ENCODE measurements at regions not wholly inside any gene's neighbourhood (a gene's known extent, or its start where the extent isn't known, plus 50 kb on each side); places are given as distances from the start of the nearest gene placed in this dataset.
"Not testable (repeated sequence)": the region's sequence is repeated elsewhere in the genome, so short reads cannot be mapped to it uniquely, and the experiment has no call there.

DNA sequence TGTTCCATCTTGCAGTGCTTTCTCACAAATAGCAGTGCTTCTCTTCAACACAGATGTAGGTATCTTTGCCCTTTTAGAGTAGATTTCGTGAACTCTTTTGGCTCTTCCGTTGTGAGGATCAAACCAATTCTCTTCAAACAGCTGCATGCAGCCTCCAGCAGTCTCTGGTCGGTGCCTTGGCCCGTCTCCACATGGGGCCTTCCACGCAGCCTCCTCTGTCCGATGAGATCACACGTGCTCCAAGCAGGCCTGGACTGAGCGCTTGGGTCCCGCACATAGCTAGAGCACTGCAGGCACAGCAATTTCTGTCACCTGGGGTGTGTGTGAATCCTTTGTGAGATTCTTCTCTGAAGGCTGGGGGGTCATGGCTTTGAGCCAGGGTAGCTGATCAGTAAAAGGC lies 82.8 kb upstream of the KCNE2 start:
- WGBS: 67% methylated on average over 9 of the region's 9 CpGs
- DNase-seq (ENCODE audit: low spot score in 2 of 2): no peak
- peaks cover 16% of the 10 kb centered on the region for H3K4me1 ChIP-seq

DNA sequence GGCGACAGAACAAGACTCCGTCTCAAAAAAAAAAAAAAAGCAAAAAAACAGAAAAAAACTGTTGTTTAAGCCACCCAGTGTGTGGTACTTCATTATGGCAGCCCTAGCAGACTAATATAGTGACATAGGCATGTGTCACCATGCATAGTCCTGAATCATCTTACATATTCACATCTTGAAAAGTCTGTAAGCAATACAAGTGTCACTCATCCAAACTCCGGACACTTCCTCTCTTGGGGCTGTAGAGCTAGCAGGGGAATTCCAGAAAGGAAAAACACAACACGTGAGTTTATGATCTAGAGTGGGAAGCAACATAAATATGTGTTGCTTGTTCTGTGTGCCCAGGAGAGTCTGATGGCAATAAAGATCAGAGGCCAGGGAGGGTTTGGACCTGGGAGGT lies 81.6 kb upstream of the KCNE2 start:
- Histone ChIP-seq H3K27me3 (no peaks in the 10 kb centered on the region), H3K27ac (no peak overlapping the region), H3K4me1 (peaks cover 16% of the 10 kb centered on the region), H3K36me3 (no peaks in the 10 kb centered on the region), H3K4me3 (no peak overlapping the region), H3K9me3 (no peaks in the 10 kb centered on the region)
- TF ChIP-seq, protein P1, sequence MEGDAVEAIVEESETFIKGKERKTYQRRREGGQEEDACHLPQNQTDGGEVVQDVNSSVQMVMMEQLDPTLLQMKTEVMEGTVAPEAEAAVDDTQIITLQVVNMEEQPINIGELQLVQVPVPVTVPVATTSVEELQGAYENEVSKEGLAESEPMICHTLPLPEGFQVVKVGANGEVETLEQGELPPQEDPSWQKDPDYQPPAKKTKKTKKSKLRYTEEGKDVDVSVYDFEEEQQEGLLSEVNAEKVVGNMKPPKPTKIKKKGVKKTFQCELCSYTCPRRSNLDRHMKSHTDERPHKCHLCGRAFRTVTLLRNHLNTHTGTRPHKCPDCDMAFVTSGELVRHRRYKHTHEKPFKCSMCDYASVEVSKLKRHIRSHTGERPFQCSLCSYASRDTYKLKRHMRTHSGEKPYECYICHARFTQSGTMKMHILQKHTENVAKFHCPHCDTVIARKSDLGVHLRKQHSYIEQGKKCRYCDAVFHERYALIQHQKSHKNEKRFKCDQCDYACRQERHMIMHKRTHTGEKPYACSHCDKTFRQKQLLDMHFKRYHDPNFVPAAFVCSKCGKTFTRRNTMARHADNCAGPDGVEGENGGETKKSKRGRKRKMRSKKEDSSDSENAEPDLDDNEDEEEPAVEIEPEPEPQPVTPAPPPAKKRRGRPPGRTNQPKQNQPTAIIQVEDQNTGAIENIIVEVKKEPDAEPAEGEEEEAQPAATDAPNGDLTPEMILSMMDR (IDR thresholded peaks at IDR 0.05): no peak
- no peak for TF ChIP-seq POLR2A (IDR thresholded peaks at IDR 0.05)
- no peak for TF ChIP-seq POLR2AphosphoS5 (IDR thresholded peaks at IDR 0.05)
- no peak for TF ChIP-seq EP300 (IDR thresholded peaks at IDR 0.05)
- WGBS: 68% methylated on average over 4 of the region's 4 CpGs
- DNase-seq (ENCODE audit: low spot score in 2 of 2): no peak

More for the DNA sequence above, 82.8 kb upstream of the KCNE2 start:
- Histone ChIP-seq H3K27ac (no peak overlapping the region), H3K9me3 (no peaks in the 10 kb centered on the region), H3K4me3 (no peak overlapping the region), H3K36me3 (no peaks in the 10 kb centered on the region), H3K27me3 (no peaks in the 10 kb centered on the region)
- TF ChIP-seq POLR2AphosphoS5 (IDR thresholded peaks at IDR 0.05) (no peak), POLR2A (IDR thresholded peaks at IDR 0.05) (no peak), EP300 (IDR thresholded peaks at IDR 0.05) (no peak)
- TF ChIP-seq, protein P1 (IDR thresholded peaks at IDR 0.05): no peak

DNA sequence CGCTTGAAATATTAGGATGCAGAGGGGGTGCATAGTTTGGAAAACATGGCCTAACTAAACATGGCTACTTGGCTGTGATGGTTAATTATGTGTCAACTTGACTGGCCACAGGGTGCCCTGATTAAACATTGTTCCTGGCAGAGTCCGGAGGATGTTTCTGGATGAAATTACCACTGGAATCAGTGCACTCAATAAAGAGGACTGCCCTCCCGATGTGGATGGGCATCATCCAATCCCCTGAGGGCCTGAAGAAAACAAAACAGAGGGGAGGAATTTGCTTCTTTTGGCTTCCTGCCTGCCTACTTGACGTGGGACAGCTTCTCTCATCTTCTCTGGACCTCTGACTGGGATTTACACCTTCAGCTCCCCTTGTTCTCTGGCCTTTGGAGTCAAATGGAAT lies 79.1 kb upstream of the KCNE2 start:
- Histone ChIP-seq H3K4me1 (peaks cover 16% of the 10 kb centered on the region), H3K9me3 (peaks cover 8% of the 10 kb centered on the region), H3K27ac (no peak overlapping the region), H3K36me3 (no peaks in the 10 kb centered on the region), H3K27me3 (no peaks in the 10 kb centered on the region), H3K4me3 (no peak overlapping the region)
- 65% methylated on average over 4 of the region's 4 CpGs for WGBS
- DNase-seq (ENCODE audit: low spot score in 2 of 2): no peak
- TF ChIP-seq, protein P1 (IDR thresholded peaks at IDR 0.05): no peak
- no peak for TF ChIP-seq POLR2AphosphoS5 (IDR thresholded peaks at IDR 0.05)
- TF ChIP-seq POLR2A (IDR thresholded peaks at IDR 0.05): no peak
- TF ChIP-seq EP300 (IDR thresholded peaks at IDR 0.05): no peak

DNA sequence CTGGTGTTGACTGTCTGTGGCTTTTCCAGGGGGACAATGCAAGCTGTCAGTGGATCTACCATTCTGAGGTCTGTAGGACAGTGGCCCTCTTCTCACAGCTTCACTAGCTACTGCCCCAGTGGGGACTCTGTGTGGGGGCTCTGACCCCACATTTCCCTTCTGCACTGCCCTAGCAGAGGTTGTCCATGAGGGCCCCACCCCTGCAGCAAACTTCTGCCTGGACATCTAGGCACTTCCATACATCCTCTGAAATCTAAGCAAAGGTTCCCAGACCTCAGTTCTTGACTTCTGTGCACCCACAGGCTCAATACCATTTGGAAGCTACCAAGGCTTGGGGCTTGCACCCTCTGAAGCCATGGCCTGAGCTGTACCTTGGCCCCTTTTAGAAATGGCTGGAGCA lies 75.8 kb upstream of the KCNE2 start:
- not testable (repeated sequence) for H3K4me3 ChIP-seq; H3K4me1 ChIP-seq; DNase-seq (ENCODE audit: low spot score in 2 of 2); H3K9me3 ChIP-seq; H3K36me3 ChIP-seq; H3K27me3 ChIP-seq; H3K27ac ChIP-seq

DNA sequence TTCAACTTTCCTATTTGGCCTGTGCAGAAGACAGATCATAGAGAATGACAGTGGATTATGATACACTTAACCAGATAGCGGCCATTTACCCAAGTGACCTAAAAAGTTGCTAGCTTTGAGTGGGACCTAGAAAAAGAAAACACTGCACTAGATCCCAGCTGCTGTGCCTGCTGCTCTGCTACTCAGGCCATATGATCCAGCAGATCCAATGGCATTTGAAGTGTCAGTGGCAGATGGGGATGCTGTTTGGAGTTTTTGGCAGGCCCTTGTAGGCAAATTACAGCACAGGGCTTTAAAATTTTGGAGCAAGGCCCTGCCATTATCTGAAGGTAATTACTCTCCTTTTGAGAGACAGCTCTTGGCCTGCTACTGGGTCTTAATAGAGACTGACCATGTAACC lies 74.0 kb upstream of the KCNE2 start:
- H3K27ac ChIP-seq: no peak overlapping the region
- peaks cover 8% of the 10 kb centered on the region for H3K9me3 ChIP-seq
- no peak for DNase-seq (ENCODE audit: low spot score in 2 of 2)
- no peaks in the 10 kb centered on the region for H3K27me3 ChIP-seq
- TF ChIP-seq POLR2A (IDR thresholded peaks at IDR 0.05): no peak
- no peak for TF ChIP-seq POLR2AphosphoS5 (IDR thresholded peaks at IDR 0.05)
- TF ChIP-seq, protein P1 (IDR thresholded peaks at IDR 0.05): no peak
- no peak for TF ChIP-seq EP300 (IDR thresholded peaks at IDR 0.05)
- no peaks in the 10 kb centered on the region for H3K4me1 ChIP-seq
- H3K4me3 ChIP-seq: no peak overlapping the region
- 73% methylated on average over 1 of the region's 1 CpG for WGBS
- no peaks in the 10 kb centered on the region for H3K36me3 ChIP-seq

DNA sequence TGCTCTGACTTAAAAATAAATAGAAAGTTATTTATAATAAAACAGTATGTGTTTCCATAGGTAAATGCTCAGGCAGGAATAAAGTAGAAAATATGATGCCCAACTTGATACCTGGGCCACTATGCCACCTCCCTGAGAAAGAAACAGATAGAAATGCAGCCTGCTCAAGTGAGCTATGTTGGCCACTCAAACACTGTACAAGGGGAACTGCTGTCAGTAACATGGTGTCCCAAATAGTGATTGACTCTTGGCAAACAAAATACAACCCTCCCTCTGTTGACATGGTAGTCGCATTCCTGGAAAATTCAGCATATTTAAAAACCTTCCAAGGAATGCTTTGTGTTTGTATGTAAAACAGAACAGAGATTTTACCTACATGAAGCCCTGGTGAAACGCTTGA lies 66.9 kb upstream of the KCNE2 start:
- Histone ChIP-seq H3K27me3 (no peaks in the 10 kb centered on the region), H3K27ac (no peak overlapping the region), H3K4me1 (no peaks in the 10 kb centered on the region), H3K4me3 (no peak overlapping the region), H3K36me3 (no peaks in the 10 kb centered on the region), H3K9me3 (no peaks in the 10 kb centered on the region)
- no peak for DNase-seq (ENCODE audit: low spot score in 2 of 2)
- WGBS: 92% methylated on average over 2 of the region's 2 CpGs
- TF ChIP-seq EP300 (IDR thresholded peaks at IDR 0.05) (no peak), POLR2A (IDR thresholded peaks at IDR 0.05) (no peak), POLR2AphosphoS5 (IDR thresholded peaks at IDR 0.05) (no peak)
- TF ChIP-seq, protein P1 (IDR thresholded peaks at IDR 0.05): no peak
